ENCODE measurements at regions not wholly inside any gene's neighbourhood (a gene's known extent, or its start where the extent isn't known, plus 50 kb on each side); places are given as distances from the start of the nearest gene placed in this dataset.

DNA sequence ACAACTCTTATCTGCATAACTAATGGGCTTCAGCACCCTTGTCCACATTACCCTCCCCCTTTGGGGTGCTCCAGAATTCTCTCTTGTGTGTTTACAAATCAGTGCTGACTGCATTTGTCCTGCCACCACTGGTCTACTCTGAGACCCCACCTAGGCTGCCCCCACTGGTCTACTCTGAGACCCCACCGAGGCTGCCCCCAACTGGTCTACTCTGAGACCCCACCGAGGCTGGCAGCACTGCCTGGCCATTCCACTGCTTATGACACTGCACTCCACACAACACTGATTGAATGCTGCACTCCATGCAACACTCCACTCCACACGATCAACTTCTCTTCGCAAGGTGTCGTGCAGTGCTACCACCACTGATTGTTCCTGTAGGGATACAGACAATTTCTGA is 1459.2 kb upstream of the SLC10A2 start:
- TF ChIP-seq, protein P1, sequence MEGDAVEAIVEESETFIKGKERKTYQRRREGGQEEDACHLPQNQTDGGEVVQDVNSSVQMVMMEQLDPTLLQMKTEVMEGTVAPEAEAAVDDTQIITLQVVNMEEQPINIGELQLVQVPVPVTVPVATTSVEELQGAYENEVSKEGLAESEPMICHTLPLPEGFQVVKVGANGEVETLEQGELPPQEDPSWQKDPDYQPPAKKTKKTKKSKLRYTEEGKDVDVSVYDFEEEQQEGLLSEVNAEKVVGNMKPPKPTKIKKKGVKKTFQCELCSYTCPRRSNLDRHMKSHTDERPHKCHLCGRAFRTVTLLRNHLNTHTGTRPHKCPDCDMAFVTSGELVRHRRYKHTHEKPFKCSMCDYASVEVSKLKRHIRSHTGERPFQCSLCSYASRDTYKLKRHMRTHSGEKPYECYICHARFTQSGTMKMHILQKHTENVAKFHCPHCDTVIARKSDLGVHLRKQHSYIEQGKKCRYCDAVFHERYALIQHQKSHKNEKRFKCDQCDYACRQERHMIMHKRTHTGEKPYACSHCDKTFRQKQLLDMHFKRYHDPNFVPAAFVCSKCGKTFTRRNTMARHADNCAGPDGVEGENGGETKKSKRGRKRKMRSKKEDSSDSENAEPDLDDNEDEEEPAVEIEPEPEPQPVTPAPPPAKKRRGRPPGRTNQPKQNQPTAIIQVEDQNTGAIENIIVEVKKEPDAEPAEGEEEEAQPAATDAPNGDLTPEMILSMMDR (IDR thresholded peaks at IDR 0.05): no peak
- TF ChIP-seq POLR2A (IDR thresholded peaks at IDR 0.05): no peak
